GM12874 (cell line): ENCODE measurements at regions not wholly inside any gene's neighbourhood (a gene's known extent, or its start where the extent isn't known, plus 50 kb on each side); places are given as distances from the start of the nearest gene placed in this dataset.

Source experiments
- CTCF ChIP-seq: IDR thresholded peaks from 2 replicates; pipeline ENCODE4 v1.5.1; 2011; ENCODE audit warnings: low read depth, mild to moderate bottlenecking, control low read depth, low read length, moderate library complexity; ENCODE audit not compliant: insufficient read depth

- TF ChIP-seq CTCF, result no peak
These were observed 478.7 kb downstream of the HTR1B start for GRCh38 chr6:76984572-76984971.

DNA sequence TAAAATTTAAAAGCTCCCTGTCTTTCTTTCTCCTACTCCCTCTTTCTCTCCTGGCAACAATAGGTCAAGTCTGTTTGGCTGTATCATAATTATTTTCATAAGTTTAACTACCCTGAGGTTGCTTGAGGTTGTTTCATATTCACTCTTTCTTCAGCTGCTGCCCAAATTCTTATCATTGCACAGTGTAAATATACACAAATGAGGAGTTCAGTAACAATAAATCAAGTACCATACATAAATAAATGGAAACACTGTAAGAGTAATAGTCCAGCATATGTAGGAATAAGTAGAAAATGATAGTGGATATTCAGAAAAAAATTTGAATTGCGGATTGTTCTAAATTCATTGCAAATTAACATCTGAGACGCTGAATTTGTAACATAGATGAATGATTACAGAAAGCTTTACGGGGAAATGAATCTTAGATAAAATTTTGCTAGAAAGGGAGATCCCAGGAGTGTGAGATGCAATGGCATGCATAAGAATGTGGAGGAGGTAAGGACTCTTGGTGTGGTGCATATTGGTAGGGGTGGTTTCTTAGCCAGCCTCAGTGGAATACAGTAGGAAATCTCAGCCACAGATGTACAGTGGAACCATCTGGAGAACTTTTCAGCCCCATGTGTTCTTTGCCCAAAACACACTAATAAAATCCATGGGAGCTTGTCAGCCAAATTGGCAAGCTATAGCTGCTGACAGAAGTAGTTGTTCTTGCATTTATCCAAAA is 480.7 kb downstream of the HTR1B start:
- TF ChIP-seq CTCF, result no peak

DNA sequence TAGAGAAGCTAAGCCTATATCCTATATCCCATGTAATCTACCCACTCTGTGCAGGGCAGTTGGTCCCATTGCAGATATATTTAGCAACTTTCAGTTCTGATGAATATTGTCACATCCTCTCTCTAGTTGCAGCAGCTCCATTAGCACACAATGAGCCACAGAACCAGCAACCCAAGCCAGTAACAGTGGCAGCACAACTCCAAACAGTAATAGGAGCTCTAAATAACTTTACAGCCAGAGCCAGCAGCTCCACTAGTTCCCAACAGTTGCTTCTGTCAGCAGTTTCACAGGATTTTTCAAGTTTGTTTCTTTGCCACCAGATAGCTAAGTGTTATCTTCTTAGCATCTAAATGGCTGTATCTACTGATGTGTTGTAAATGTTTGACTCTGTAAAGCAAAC is 490.8 kb downstream of the HTR1B start:
- no peak for TF ChIP-seq CTCF

DNA sequence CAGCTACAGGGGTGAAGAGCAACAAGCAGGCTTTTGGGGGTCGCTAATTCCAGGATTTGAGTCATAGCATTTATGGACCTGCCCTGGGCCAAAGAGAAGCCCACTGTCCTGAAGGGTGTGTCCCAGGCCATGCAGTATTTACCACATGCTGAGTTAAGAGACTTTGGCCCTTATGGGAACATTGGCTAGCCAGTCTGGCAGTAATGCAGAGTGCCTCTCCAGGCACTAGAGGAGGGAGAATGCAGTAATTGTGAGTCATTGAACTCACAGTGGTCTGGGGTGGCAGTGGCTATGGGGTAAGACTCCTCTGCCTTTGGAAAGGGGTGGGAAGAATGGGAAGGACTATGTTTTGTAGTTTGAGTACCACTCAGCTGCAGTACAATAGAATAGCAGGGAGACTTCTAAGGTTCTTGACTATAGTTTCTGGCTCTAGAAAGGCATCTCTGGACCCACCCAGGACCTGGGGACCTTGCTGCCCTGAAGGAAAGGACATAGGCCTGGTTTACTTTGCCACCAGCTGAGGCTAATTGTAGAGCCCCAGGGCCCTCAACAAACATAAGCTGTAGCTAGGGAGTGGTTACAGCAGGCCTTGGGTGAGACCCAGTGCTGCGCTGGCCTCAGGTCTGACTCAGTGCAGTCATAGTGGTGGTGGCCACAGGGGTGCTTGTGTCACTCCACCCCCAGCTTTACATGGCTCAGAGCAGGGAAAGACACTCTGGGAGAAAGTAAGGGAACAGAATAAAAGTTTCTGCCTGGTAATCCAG is 520.9 kb downstream of the HTR1B start:
- TF ChIP-seq CTCF, result no peak

- no peak for TF ChIP-seq CTCF
These were observed 523.1 kb downstream of the HTR1B start for GRCh38 chr6:76940191-76940590.

GRCh38 chr6:76914737-76915136 is 548.6 kb downstream of the HTR1B start:
- no peak for TF ChIP-seq CTCF

GRCh38 chr6:76892542-76892941 is 570.7 kb downstream of the HTR1B start:
- TF ChIP-seq CTCF, result no peak
